Mucosa of descending colon (tissue), 3 donors: ENCODE measurements at regions not wholly inside any gene's neighbourhood (a gene's known extent, or its start where the extent isn't known, plus 50 kb on each side); places are given as distances from the start of the nearest gene placed in this dataset.
"Not testable (repeated sequence)": the region's sequence is repeated elsewhere in the genome, so short reads cannot be mapped to it uniquely, and the experiment has no call there.

Experiments
- ATAC-seq: fragments of 200-7000 bp; cut with Tn5 transposase; one replicate; pipeline ENCODE4 v1.9.1; 2020; ENCODE audit warnings: mild to moderate bottlenecking, moderate library complexity
- DNase-seq, 3 donors: peaks; one replicate each; pipeline ENCODE4 v3.0.0-alpha.2; 2020
- H3K36me3 ChIP-seq: fragments of 200-600 bp; one replicate; pipeline ENCODE4 v1.8.0; 2021; ENCODE audit warnings: low read depth, mild to moderate bottlenecking
- H3K4me1 ChIP-seq: fragments of 200-600 bp; one replicate; pipeline ENCODE4 v1.8.0; 2021; ENCODE audit warnings: low read depth, mild to moderate bottlenecking
- H3K4me3 ChIP-seq: fragments of 200-600 bp; one replicate; pipeline ENCODE4 v1.8.0; 2021; ENCODE audit warnings: mild to moderate bottlenecking
- H3K9me3 ChIP-seq: fragments of 200-600 bp; one replicate; pipeline ENCODE4 v1.8.0; 2021; ENCODE audit warnings: mild to moderate bottlenecking
- intact Hi-C, 2 donors: fragments of 100-400 bp; cut with DNase I in 1 of 2; cut with micrococcal nuclease in 1 of 2; formaldehyde crosslinking; loops; one replicate each; pipeline versions ENCODE4 v1.11.0 to v1.11.1; 2022; cut with DNase I, micrococcal nuclease
- TF ChIP-seq, protein P1 (sequence below): fragments of 200-600 bp; IDR thresholded peaks from one replicate; pipeline ENCODE4 v1.8.0; 2022; ENCODE audit warnings: antibody characterized with exemption, mild to moderate bottlenecking
- donor health status: DM: no; HTN: no; CAD: no; lungs with moderate emphysema.
- donor health status: DM: no; HTN: no; CAD: no.
- donor health status: DM: no; HTN: yes; CAD: no.

DNA sequence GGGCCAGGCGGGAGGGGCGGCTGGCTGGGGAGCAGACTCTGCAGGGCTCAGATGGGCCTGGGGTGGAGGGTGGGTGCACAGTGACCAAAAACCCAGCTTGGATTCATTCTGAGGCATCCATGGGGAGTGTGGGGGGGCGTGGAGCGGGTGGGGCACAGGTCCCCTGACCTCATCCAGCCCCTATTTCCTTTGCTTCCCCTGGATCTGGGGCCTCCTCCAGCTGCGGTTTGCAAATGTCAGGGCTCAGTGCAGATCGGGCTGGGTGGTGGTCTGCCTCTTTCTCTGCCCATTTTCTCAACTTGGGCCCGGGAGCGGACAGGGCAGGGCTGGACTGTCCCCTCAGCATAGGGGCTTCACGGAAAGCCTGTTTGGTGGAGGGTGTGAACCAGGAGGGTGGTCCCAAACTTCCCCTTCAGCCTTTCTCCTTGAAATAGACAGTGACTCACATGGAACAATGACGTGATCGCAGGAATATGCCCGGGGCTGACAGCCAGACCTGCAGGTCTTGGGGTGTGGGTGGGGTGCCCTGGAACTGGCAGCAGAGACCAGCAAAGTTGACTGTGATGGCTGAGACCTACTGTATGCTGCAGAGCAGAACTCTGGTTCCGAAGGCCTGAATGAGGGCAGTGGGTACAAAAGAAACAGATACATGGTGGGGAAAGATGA lies 72.9 kb upstream of the PODXL start:
- Histone ChIP-seq H3K4me3 (no peak overlapping the region), H3K36me3 (no peaks in the 10 kb centered on the region), H3K4me1 (peaks cover 3% of the 10 kb centered on the region), H3K9me3 (no peaks in the 10 kb centered on the region)
- TF ChIP-seq, protein P1, sequence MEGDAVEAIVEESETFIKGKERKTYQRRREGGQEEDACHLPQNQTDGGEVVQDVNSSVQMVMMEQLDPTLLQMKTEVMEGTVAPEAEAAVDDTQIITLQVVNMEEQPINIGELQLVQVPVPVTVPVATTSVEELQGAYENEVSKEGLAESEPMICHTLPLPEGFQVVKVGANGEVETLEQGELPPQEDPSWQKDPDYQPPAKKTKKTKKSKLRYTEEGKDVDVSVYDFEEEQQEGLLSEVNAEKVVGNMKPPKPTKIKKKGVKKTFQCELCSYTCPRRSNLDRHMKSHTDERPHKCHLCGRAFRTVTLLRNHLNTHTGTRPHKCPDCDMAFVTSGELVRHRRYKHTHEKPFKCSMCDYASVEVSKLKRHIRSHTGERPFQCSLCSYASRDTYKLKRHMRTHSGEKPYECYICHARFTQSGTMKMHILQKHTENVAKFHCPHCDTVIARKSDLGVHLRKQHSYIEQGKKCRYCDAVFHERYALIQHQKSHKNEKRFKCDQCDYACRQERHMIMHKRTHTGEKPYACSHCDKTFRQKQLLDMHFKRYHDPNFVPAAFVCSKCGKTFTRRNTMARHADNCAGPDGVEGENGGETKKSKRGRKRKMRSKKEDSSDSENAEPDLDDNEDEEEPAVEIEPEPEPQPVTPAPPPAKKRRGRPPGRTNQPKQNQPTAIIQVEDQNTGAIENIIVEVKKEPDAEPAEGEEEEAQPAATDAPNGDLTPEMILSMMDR = no peak
- intact Hi-C loops = no loop called here
- no peak for DNase-seq
- ATAC-seq = no peak

DNA sequence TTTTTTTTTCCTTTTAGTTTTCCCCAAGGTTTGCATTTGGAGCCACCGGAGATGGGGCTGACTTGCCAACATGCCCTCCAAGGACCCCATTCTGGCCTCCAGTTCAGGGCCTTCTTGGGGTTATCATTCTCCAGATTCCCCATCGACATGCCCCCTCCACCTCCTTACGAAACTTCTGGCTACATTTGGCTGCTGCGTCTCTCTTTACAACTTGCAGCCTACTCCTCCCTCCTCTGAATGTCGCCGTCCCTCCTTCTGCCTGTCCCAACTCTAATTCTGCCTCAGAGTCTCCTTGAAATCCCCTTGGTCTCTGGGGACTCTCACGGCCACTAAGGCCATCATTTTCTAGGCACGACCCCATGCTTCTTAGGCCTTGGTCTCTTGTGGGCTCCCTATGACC lies 72.2 kb upstream of the PODXL start:
- peaks cover 3% of the 10 kb centered on the region for H3K4me1 ChIP-seq
- H3K36me3 ChIP-seq = no peaks in the 10 kb centered on the region
- no peaks in the 10 kb centered on the region for H3K9me3 ChIP-seq
- no peak for ATAC-seq
- no peak for DNase-seq
- intact Hi-C loops = no loop called here
- H3K4me3 ChIP-seq = no peak overlapping the region
- TF ChIP-seq, protein P1 = no peak

DNA sequence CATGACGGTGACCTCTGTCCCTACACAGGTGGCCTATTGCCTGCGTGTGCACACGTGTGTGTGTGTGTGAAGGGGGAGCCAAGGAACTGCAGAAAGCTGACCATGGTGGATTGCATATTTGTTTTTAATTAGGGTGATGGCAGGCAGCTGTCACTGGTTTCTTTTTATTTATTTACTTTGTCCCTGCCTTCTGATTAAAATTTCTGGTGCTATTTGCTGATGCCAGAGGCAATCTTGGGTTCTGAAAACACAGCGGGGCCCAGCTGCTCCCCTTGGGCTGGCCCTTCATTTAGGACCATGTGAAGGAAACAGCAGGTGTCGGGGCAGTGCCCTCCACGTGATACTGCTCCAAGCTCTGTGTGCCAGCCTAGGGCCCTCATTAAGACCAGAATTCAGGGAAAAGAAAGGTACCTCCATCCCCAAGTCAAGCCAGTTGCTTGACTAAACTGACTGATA lies 71.3 kb upstream of the PODXL start:
- Histone ChIP-seq H3K4me1 (peaks cover 3% of the 10 kb centered on the region), H3K4me3 (no peak overlapping the region), H3K9me3 (no peaks in the 10 kb centered on the region), H3K36me3 (no peaks in the 10 kb centered on the region)
- peak; percentile 76 for ATAC-seq
- DNase-seq = peak in 2 of 3 donors; percentile 34 to 54
- intact Hi-C loops = no loop called here
- TF ChIP-seq, protein P1 = no peak

DNA sequence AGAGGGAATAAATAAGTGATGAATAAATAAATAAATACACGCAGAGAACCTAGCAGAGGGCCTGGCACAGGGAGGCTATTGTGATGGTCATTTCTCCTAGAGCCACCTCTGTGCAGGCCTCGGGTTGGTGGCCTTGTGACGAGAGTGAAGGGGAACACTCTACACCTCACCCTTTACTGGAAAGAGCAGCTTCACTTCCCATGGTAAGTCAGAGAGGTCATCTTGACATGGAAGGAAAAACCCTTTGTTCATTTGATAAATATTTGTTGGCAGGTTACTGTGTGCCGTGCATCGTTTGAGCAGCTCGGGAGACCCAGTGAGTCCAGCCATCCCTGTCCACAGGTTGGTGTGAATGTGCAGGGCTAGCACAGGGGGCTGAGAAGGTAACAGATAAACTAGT lies 70.2 kb upstream of the PODXL start:
- ATAC-seq (no peak), DNase-seq (no peak)

DNA sequence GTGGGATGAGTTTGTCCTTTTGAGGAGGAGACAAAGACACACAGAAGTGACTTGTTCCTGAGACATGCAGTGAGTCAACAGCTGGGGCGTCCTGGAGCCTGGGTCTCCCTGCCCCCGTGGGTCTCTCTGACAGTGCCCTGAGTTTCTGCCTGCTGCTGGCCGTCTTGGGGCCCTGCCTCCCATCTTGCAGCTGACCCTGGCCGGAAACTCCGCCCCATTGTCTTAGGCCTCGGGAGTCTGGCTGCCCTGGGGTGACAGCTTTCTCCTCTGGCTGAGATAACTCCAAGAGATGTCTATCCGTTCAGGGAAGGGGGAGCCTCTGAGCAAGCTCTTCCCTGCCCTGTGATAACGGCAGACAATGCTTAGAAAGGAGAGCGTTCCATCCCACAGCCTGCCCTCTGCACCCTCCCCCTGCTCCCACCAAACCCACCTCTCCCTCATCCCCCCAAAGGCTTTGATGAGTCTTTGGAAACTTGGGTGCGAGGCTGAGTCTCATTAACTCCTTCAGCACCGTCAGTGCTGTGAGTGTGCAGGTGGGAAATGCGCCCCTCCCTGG lies 69.5 kb upstream of the PODXL start:
- ATAC-seq = no peak
- intact Hi-C loops = no loop called here

More for the DNA sequence above, 70.2 kb upstream of the PODXL start:
- Histone ChIP-seq H3K9me3 (no peaks in the 10 kb centered on the region), H3K4me1 (peaks cover 3% of the 10 kb centered on the region), H3K4me3 (no peak overlapping the region), H3K36me3 (no peaks in the 10 kb centered on the region)
- intact Hi-C loops = no loop called here
- TF ChIP-seq, protein P1 = no peak

DNA sequence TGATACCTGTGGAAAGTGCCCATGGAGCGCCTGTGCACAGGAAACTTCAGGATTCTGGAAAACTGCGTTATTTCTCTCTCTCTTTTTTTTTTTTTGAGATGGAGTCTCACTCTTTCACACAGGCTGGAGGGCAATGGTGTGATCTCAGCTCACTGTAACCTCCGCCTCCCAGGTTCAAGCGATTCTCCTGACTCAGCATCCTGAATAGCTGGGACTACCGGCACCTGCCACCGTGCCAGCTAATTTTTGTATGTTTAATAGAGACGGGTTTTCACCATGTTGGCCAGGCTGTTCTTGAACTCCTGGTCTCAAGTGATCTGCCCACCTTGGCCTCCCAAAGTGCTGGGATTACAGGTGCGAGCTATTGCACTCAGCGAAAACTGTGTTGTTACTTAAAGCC lies 68.9 kb upstream of the PODXL start:
- DNase-seq, H3K36me3 ChIP-seq, intact Hi-C loops, ATAC-seq, H3K4me1 ChIP-seq, H3K4me3 ChIP-seq, H3K9me3 ChIP-seq: not testable (repeated sequence)

More for the DNA sequence above, 69.5 kb upstream of the PODXL start:
- no peak for DNase-seq
- no peak overlapping the region for H3K4me3 ChIP-seq
- H3K4me1 ChIP-seq = peaks cover 3% of the 10 kb centered on the region
- TF ChIP-seq, protein P1 = no peak
- H3K36me3 ChIP-seq = no peaks in the 10 kb centered on the region
- no peaks in the 10 kb centered on the region for H3K9me3 ChIP-seq
